Progenitor cell of endocrine pancreas (in vitro differentiated cells): ENCODE measurements at regions not wholly inside any gene's neighbourhood (a gene's known extent, or its start where the extent isn't known, plus 50 kb on each side); places are given as distances from the start of the nearest gene placed in this dataset.

Experiments
- DNase-seq: peaks from one replicate; pipeline ENCODE4 v3.0.0; 2021; ENCODE audit warnings: low spot score; ENCODE audit not compliant: unreplicated experiment
- H3K27ac Mint-ChIP-seq: 2 replicates; pipeline ENCODE4 v1.8.0; 2021; ENCODE audit warnings: mild to moderate bottlenecking, moderate library complexity, mixed read lengths
- H3K27me3 Mint-ChIP-seq: 2 replicates; pipeline ENCODE4 v1.8.0; 2021; ENCODE audit warnings: mixed read lengths
- H3K36me3 Mint-ChIP-seq: 2 replicates; pipeline ENCODE4 v1.8.0; 2022; ENCODE audit warnings: mixed read lengths; ENCODE audit not compliant: insufficient read depth
- H3K4me1 Mint-ChIP-seq: 2 replicates; pipeline ENCODE4 v1.8.0; 2021; ENCODE audit warnings: low read depth, mixed read lengths
- H3K4me3 Mint-ChIP-seq: 2 replicates; pipeline ENCODE4 v1.8.0; 2021; ENCODE audit warnings: low read depth, mild to moderate bottlenecking, moderate library complexity, mixed read lengths
- H3K9me3 Mint-ChIP-seq: 2 replicates; pipeline ENCODE4 v1.8.0; 2021; ENCODE audit warnings: low read depth, mixed read lengths
- TF ChIP-seq, protein P1 (sequence below): fragments of 200-600 bp; sonication (generic); IDR thresholded peaks from one replicate; pipeline ENCODE4 v1.5.0; 2021; ENCODE audit warnings: antibody characterized with exemption, mild to moderate bottlenecking; ENCODE audit not compliant: unreplicated experiment

DNA sequence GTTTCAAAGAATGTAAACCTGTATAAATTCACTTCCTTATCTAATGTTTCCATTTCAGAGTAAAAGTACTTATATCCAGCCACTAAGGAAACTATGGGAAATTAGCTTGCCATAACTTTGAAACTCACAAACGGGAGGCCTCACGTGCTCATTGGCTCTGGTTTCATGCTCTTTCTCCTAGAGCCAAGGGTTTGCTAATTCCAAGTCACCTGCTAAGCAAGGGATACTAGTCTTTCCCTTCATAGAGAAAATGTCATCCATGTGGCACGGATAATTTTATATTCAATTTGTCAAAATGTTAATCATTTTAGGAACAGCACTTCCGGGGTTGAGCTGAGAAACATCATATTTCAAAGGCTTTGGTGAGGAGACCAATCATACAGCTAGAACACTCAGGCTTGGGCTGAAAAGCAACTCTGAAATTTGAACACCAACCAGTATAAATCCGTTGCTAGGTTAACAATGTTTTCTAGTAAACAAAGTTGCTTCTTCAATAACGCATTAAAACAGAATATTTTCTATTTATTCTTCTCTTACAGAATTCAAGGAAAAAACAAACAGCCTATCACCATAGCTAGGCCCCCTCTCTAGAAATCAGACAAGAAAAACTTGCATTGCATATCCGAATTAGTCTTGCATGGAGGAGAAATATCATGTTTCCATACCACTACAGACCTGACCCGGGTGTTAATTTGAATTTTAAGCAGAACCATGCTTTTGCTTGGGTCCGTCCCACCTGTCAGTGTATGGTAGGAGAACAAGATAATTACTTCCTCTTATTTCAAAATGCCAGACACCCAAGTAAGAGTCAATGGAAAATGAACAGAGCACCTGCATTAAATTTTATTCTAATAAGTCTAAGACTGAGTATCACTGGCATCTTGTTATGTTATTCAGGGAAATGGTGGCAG is 196.1 kb upstream of the ESRRG start:
- Mint-ChIP-seq H3K9me3 (no peaks in the 10 kb centered on the region), H3K36me3 (no peaks in the 10 kb centered on the region), H3K27ac (no peak overlapping the region), H3K4me1 (peaks cover 5% of the 10 kb centered on the region), H3K27me3 (peaks cover 17% of the 10 kb centered on the region), H3K4me3 (no peak overlapping the region)
- no peak for DNase-seq
- TF ChIP-seq, protein P1, sequence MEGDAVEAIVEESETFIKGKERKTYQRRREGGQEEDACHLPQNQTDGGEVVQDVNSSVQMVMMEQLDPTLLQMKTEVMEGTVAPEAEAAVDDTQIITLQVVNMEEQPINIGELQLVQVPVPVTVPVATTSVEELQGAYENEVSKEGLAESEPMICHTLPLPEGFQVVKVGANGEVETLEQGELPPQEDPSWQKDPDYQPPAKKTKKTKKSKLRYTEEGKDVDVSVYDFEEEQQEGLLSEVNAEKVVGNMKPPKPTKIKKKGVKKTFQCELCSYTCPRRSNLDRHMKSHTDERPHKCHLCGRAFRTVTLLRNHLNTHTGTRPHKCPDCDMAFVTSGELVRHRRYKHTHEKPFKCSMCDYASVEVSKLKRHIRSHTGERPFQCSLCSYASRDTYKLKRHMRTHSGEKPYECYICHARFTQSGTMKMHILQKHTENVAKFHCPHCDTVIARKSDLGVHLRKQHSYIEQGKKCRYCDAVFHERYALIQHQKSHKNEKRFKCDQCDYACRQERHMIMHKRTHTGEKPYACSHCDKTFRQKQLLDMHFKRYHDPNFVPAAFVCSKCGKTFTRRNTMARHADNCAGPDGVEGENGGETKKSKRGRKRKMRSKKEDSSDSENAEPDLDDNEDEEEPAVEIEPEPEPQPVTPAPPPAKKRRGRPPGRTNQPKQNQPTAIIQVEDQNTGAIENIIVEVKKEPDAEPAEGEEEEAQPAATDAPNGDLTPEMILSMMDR = no peak

DNA sequence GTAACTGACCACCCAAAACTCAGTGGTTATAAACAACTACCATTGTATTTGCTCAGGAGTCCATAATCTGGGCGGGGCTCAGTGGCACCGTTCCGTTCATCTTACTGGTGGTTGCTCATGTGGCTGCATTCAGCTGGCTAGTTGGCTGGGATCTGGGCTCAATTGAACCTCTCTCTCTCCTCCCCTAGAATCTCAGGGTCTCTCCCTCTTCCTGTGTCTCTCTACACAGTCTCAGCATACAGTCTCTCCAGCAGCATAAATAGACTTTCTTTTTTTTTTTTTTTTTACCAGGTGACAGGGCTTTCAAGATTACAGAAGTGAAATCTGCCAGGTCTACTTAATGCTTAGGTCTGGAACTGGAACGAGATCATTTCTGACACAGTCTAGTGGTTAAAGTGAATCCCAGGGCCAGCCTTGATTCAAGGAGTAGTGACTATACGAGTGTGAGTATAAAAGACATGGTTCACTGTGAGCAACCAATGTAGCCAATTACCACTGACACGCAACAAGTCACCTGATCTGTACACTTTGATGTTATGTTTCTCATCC is 193.7 kb upstream of the ESRRG start:
- no peaks in the 10 kb centered on the region for H3K9me3 Mint-ChIP-seq
- DNase-seq = no peak
- H3K36me3 Mint-ChIP-seq = no peaks in the 10 kb centered on the region
- H3K27ac Mint-ChIP-seq = no peak overlapping the region
- H3K27me3 Mint-ChIP-seq = peaks cover 13% of the 10 kb centered on the region
- no peak overlapping the region for H3K4me3 Mint-ChIP-seq
- peaks cover 2% of the 10 kb centered on the region for H3K4me1 Mint-ChIP-seq
- TF ChIP-seq, protein P1 = no peak

DNA sequence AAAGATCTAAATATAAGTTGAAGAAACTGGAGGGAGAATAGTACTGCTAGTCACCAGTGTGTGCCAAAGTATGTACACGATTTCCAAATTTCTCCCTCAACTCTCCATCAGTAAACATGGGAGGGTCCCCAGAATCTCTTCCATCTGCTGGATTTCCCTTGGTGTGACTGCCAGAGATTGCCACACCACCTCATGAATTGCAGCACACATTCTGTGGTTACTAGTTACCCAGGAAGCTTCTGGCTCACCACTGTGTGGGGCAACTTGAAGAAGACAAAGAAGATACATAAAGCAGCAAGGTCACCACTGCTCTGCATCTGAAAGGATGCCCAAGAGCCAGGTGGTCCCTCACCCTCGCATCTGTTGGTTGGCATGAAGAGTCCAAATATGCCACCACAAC is 191.7 kb upstream of the ESRRG start:
- no peaks in the 10 kb centered on the region for H3K36me3 Mint-ChIP-seq
- TF ChIP-seq, protein P1 = no peak
- no peak overlapping the region for H3K4me3 Mint-ChIP-seq
- DNase-seq = no peak
- H3K9me3 Mint-ChIP-seq = no peaks in the 10 kb centered on the region
- H3K27me3 Mint-ChIP-seq = peaks cover 3% of the 10 kb centered on the region
- peaks cover 2% of the 10 kb centered on the region for H3K4me1 Mint-ChIP-seq
- no peak overlapping the region for H3K27ac Mint-ChIP-seq

DNA sequence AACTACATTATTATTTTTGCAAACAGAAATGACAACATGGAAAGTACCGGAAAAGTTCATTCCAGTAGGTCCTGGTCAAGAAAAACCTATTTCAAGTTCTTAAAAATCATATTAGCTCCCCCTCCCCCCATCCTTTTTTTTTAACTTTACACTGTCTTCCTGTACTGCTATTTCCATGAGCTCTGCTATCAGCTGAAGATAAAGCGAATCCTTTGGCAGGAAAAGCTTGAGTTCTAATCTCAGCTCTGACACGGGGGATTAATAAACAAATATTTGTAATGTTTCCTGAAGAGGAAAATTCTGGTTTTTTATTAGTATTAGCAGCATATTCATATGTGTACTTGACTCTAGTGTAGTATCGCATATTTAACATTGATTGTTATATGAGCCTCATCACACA is 190.7 kb upstream of the ESRRG start:
- TF ChIP-seq, protein P1 = no peak
- H3K4me3 Mint-ChIP-seq = no peak overlapping the region
- no peaks in the 10 kb centered on the region for H3K9me3 Mint-ChIP-seq
- peaks cover 2% of the 10 kb centered on the region for H3K4me1 Mint-ChIP-seq
- peaks cover 3% of the 10 kb centered on the region for H3K27me3 Mint-ChIP-seq
- DNase-seq = no peak
- H3K27ac Mint-ChIP-seq = no peak overlapping the region
- no peaks in the 10 kb centered on the region for H3K36me3 Mint-ChIP-seq

DNA sequence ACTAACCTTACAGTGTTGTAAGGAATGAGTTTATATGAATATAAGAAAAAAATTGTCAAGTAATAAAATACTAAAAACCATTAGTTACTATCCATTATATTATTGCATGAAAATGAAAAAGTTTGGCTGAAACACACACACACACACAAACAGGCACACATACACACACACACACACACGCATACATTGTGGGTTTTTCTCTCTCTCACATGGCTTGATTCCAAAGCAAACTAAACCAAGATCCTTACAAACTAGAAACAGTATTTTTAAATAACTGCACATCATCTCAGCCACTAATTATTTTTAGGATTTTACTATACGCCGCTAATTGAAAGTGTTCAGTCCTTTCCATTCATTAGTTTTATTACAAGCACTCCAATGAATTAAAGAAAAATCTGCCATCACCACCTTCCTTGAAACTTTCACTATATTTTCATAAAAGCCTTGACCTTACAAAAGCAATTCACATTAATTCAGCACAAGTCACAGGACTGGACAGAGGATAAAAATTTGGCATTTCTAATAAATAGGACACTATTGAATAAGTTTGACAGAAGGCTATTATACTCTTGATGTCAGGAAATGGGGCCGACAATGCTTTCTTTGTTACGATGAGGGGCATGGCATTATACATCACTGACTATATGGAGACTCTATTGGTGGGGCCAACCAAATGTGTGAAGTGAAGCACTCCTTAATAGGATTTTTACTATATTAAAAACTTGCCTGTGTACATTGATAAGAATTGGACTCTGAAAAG is 187.0 kb upstream of the ESRRG start:
- Mint-ChIP-seq H3K36me3 (no peaks in the 10 kb centered on the region), H3K27ac (no peak overlapping the region), H3K4me1 (peaks cover 7% of the 10 kb centered on the region), H3K4me3 (no peak overlapping the region), H3K27me3 (peaks cover 4% of the 10 kb centered on the region), H3K9me3 (no peaks in the 10 kb centered on the region)
- TF ChIP-seq, protein P1 = no peak
- DNase-seq = no peak
